Hepatocyte (in vitro differentiated cells): ENCODE measurements at regions not wholly inside any gene's neighbourhood (a gene's known extent, or its start where the extent isn't known, plus 50 kb on each side); places are given as distances from the start of the nearest gene placed in this dataset.

ENCODE experiments used
- DNase-seq: peaks from one replicate; pipeline ENCODE4 v3.0.0-alpha.2; 2016; ENCODE audit warnings: low spot score
- H2AFZ ChIP-seq: fragments of 200-600 bp; sonication (generic); 2 replicates; pipeline ENCODE4 v1.6.0; 2016; ENCODE audit warnings: antibody characterized with exemption, mild to moderate bottlenecking
- H3K27ac ChIP-seq: fragments of 200-600 bp; sonication (generic); 2 replicates; pipeline ENCODE4 v1.5.1; 2016; ENCODE audit warnings: mild to moderate bottlenecking
- H3K27me3 ChIP-seq: fragments of 200-600 bp; sonication (generic); 2 replicates; pipeline ENCODE4 v1.6.1; 2016
- H3K36me3 ChIP-seq: fragments of 200-600 bp; sonication (generic); replicated peaks from 2 replicates; pipeline ENCODE4 v1.5.1; 2016; ENCODE audit warnings: low read depth; ENCODE audit not compliant: insufficient read depth
- H3K4me1 ChIP-seq: fragments of 200-600 bp; sonication (generic); 2 replicates; pipeline ENCODE4 v1.5.1; 2016; ENCODE audit warnings: mild to moderate bottlenecking, moderate library complexity; ENCODE audit not compliant: insufficient read depth
- H3K4me2 ChIP-seq: fragments of 200-600 bp; sonication (generic); 2 replicates; pipeline ENCODE4 v1.6.0; 2016
- H3K4me3 ChIP-seq: fragments of 200-600 bp; sonication (generic); 2 replicates; pipeline ENCODE4 v1.5.1; 2016; ENCODE audit warnings: mild to moderate bottlenecking
- H3K79me2 ChIP-seq: fragments of 200-600 bp; sonication (generic); 2 replicates; pipeline ENCODE4 v1.6.0; 2017; ENCODE audit warnings: mild to moderate bottlenecking
- H3K9me2 ChIP-seq: fragments of 200-600 bp; sonication (generic); replicated peaks from 2 replicates; pipeline ENCODE4 v1.6.0; 2017; ENCODE audit warnings: mild to moderate bottlenecking; ENCODE audit not compliant: insufficient read depth
- H3K9me3 ChIP-seq: fragments of 200-600 bp; sonication (generic); 2 replicates; pipeline ENCODE4 v1.5.1; 2016; ENCODE audit warnings: low read depth, mild to moderate bottlenecking
- H4K20me1 ChIP-seq: fragments of 200-600 bp; sonication (generic); 2 replicates; pipeline ENCODE4 v1.6.0; 2016; ENCODE audit warnings: mild to moderate bottlenecking; ENCODE audit not compliant: insufficient read depth, poor library complexity, severe bottlenecking
- EZH2 ChIP-seq: fragments of 200-600 bp; sonication (generic); IDR thresholded peaks from 2 replicates; pipeline ENCODE4 v1.6.1; 2016; ENCODE audit warnings: antibody characterized with exemption, mild to moderate bottlenecking, borderline replicate concordance
- EZH2phosphoT487 ChIP-seq: fragments of 200-600 bp; sonication (generic); IDR thresholded peaks from one replicate; pipeline ENCODE4 v1.6.1; 2018; ENCODE audit warnings: antibody characterized with exemption, mild to moderate bottlenecking, low read depth, moderate library complexity; ENCODE audit not compliant: unreplicated experiment, severe bottlenecking
- WGBS: methylation state at CpG from one replicate; pipeline ENCODE4 v1.1.6; 2016; ENCODE audit warnings: low lambda C conversion rate; ENCODE audit errors: missing lambda C conversion rate; 5-methylcytosine and 5-hydroxymethylcytosine counted together
- TF ChIP-seq, protein P1 (sequence below): fragments of 200-600 bp; sonication (generic); IDR thresholded peaks from 2 replicates; pipeline ENCODE4 v1.5.1; 2016; ENCODE audit warnings: antibody characterized with exemption, mild to moderate bottlenecking; ENCODE audit not compliant: poor library complexity

GRCh38 chr16:5951486-5951885 lies 853.9 kb upstream of the EEF2KMT start:
- no peaks in the 10 kb centered on the region for H3K4me1 ChIP-seq
- no peak overlapping the region for H3K4me3 ChIP-seq
- no peaks in the 10 kb centered on the region for H3K36me3 ChIP-seq
- no peaks in the 10 kb centered on the region for H3K79me2 ChIP-seq
- H3K27me3 ChIP-seq: no peaks in the 10 kb centered on the region
- 87% methylated on average over 5 of the region's 5 CpGs for WGBS
- no peak overlapping the region for H2AFZ ChIP-seq
- H3K4me2 ChIP-seq: no peak overlapping the region
- H3K27ac ChIP-seq: no peak overlapping the region
- no peaks in the 10 kb centered on the region for H4K20me1 ChIP-seq
- H3K9me2 ChIP-seq: no peaks in the 10 kb centered on the region
- TF ChIP-seq EZH2 (no peak), EZH2phosphoT487 (no peak)
- TF ChIP-seq, protein P1, sequence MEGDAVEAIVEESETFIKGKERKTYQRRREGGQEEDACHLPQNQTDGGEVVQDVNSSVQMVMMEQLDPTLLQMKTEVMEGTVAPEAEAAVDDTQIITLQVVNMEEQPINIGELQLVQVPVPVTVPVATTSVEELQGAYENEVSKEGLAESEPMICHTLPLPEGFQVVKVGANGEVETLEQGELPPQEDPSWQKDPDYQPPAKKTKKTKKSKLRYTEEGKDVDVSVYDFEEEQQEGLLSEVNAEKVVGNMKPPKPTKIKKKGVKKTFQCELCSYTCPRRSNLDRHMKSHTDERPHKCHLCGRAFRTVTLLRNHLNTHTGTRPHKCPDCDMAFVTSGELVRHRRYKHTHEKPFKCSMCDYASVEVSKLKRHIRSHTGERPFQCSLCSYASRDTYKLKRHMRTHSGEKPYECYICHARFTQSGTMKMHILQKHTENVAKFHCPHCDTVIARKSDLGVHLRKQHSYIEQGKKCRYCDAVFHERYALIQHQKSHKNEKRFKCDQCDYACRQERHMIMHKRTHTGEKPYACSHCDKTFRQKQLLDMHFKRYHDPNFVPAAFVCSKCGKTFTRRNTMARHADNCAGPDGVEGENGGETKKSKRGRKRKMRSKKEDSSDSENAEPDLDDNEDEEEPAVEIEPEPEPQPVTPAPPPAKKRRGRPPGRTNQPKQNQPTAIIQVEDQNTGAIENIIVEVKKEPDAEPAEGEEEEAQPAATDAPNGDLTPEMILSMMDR: no peak
- H3K9me3 ChIP-seq: no peaks in the 10 kb centered on the region
- DNase-seq: no peak

DNA sequence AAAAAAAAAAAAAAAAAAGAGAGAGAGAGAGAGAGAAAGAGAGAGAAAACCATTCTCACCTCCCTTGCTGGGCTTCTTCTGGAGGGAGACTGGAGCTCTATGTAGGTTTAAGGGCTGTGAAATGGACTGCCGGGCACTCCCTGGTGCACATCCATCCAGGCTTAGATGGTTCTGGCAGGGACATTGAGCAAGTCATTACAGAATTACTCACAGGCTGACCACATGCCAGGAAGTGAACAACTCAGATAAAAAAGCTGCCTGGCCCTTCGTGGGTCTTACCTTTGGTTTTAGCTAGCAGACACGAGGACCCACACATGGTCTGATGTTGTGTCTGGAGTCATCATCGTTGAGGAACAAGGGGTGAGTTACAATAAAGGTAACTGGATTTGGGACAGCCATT lies 847.4 kb upstream of the EEF2KMT start:
- TF ChIP-seq EZH2phosphoT487 (no peak), EZH2 (no peak)
- TF ChIP-seq, protein P1: no peak
- no peaks in the 10 kb centered on the region for H3K27me3 ChIP-seq
- H4K20me1 ChIP-seq: no peaks in the 10 kb centered on the region
- no peaks in the 10 kb centered on the region for H3K9me2 ChIP-seq
- no peak overlapping the region for H3K4me2 ChIP-seq
- DNase-seq: no peak
- H3K36me3 ChIP-seq: no peaks in the 10 kb centered on the region
- H3K27ac ChIP-seq: no peak overlapping the region
- no peaks in the 10 kb centered on the region for H3K9me3 ChIP-seq
- no peaks in the 10 kb centered on the region for H3K79me2 ChIP-seq
- no peak overlapping the region for H2AFZ ChIP-seq
- H3K4me1 ChIP-seq: no peaks in the 10 kb centered on the region
- H3K4me3 ChIP-seq: no peak overlapping the region
- WGBS: 80% methylated on average over 4 of the region's 4 CpGs

DNA sequence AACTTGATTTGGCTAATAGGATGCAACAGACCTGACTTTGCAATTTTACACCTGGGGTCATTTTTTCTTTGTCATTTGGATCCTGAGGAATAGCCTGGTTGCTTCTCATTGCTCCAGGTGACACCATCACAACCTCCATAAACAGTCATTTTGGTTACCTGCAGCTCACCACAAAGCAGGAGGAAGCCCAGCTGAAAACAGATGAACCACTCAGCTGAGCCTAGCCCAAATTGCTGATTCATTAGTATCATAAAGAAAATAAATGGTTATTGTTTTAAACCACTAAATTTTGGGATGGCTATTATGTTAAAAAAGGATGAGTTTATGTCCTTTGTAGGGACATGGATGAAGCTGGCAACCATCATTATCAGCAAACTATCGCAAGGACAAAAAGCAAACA lies 841.0 kb upstream of the EEF2KMT start:
- Histone ChIP-seq H3K9me3 (no peaks in the 10 kb centered on the region), H3K36me3 (no peaks in the 10 kb centered on the region), H3K4me2 (no peak overlapping the region), H3K79me2 (no peaks in the 10 kb centered on the region), H3K4me1 (no peaks in the 10 kb centered on the region), H2AFZ (no peak overlapping the region), H3K27ac (no peak overlapping the region), H3K4me3 (no peak overlapping the region), H4K20me1 (no peaks in the 10 kb centered on the region), H3K27me3 (no peaks in the 10 kb centered on the region), H3K9me2 (no peaks in the 10 kb centered on the region)
- TF ChIP-seq, protein P1: no peak
- TF ChIP-seq EZH2phosphoT487: no peak
- TF ChIP-seq EZH2: no peak
- no peak for DNase-seq
- whole genome bisulfite sequencing: 96% methylated on average over 1 of the region's 1 CpG

DNA sequence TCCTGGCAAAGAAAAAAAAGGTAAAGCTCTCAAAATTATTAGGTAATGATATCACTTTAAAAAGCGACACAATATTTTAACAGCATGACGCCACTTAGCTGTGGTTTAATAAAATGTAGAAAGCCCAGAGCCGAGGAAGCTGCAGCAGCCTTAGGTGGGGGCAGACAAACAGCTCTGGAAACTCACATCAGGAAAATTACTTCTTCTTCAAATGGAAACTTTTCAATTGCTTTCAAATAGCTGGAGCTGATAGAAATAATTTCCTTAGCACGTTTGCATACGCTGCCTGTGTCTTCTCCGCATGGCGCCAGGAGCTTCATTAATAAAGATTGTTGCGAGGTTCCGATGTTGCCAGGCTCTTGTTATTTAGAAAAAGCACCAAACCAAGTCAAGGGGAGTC lies 835.3 kb upstream of the EEF2KMT start:
- H3K9me2 ChIP-seq: no peaks in the 10 kb centered on the region
- H3K4me1 ChIP-seq: no peaks in the 10 kb centered on the region
- H3K27ac ChIP-seq: no peak overlapping the region
- no peak overlapping the region for H3K4me3 ChIP-seq
- H3K9me3 ChIP-seq: no peaks in the 10 kb centered on the region
- no peaks in the 10 kb centered on the region for H3K36me3 ChIP-seq
- no peaks in the 10 kb centered on the region for H4K20me1 ChIP-seq
- DNase-seq: no peak
- H3K79me2 ChIP-seq: no peaks in the 10 kb centered on the region
- no peaks in the 10 kb centered on the region for H3K27me3 ChIP-seq
- H3K4me2 ChIP-seq: no peak overlapping the region
- 69% methylated on average over 9 of the region's 9 CpGs for WGBS
- TF ChIP-seq EZH2: no peak
- TF ChIP-seq, protein P1: no peak
- no peak for TF ChIP-seq EZH2phosphoT487
- no peak overlapping the region for H2AFZ ChIP-seq
